ENCODE measurements at regions not wholly inside any gene's neighbourhood (a gene's known extent, or its start where the extent isn't known, plus 50 kb on each side); places are given as distances from the start of the nearest gene placed in this dataset.

DNA sequence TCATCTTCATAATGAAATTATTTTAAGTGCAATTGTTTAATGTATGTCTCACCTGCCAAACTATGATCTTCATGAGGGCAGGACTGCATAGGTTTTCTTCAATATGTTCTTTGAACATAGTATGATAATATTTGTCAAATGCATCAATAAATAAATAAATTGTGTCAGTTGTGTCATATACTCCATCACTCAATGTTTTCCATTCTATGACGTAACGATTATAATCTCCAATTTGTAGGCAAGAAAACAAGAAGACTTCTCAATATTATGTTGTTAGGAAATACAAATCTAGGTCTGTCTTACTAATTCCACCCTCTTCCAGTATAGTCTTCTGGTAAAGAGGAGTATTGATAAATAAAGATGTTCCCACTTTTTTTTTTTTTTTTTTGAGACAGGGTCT, 858.1 kb downstream of the MAFB start:
- DNase-seq (ENCODE audit: low read depth in 3 of 3): no peak

DNA sequence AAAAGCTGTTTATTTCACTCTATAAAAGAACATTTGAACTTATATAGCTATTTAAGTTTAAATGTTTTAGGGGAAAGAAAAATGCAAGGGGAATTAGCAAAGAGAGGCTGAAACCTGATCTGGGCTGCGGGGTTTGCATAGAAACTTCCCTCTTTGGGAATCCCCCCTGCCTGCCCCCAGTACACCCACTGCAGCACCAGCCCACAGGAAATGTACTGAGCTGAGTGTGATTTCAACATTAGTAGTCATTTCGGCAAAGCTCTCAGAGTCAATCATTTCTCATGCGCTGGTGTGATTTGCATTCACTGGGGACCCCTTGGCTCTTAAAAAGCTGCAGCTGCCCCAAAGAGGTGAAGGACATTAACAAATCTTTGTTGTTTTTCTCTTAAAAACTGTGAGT, 859.4 kb downstream of the MAFB start:
- no peak for DNase-seq (ENCODE audit: low read depth in 3 of 3)

DNA sequence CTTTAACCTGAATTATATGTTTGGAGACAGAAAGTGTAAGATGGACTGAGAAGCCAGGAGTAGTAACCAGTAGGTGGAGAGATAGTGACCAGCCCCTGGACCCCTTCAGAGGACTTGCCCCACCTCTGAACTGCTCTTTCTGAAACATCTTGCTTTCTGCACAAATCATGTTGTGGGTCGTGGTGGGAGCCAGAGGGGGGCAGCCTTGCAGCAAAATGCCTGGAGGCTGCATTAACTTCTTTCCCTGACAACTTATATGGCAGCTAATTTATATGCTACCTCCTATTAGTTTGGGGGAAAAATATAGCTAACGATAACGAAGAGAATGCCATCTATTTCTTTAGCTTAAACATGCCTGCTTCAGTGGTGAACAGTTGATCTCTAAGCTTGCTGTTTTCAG, 859.8 kb downstream of the MAFB start:
- DNase-seq (ENCODE audit: low read depth in 3 of 3): no peak

DNA sequence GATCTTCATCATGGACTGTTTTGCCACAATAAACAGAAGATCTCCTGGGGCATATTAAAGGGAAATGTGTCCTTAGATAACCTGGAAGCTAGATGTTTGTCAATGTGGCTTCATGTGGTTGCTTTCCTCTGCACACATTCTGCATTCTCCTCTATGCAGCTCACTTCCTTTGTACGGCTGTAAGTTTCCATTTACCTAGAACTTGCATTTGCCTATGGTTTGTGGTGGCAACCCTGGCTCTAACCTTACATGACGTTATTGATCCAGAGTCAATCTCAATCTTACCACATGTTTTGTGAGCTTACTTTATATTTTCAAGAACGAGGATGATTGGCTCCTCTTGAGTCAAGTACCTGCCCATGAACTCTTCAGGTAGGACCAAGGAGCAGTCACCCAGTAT, 863.1 kb downstream of the MAFB start:
- DNase-seq (ENCODE audit: low read depth in 3 of 3): no peak

DNA sequence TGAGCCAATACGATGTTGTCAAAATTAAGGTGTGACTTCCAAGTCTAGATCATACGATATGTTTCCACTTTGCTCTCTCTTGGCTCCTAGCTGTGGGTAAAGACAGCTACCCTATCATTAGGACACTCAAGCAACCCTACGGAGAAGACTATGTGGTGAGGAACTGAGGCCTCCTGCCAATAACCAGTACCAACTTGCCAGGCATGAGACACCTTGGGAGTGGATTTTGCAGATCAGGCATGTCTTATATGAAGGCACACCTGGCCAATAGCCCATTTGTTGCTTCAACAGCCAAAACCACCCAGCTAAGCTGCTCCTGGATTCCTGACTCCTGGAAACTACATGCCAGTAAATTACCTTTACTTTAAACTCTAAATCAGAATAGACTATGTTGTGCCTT, 863.4 kb downstream of the DHX35 start:
- DNase-seq (ENCODE audit: low read depth in 3 of 3): no peak

- no peak for DNase-seq (ENCODE audit: low read depth in 3 of 3)
Observed at GRCh38 chr20:39823224-39823623, 861.1 kb downstream of the DHX35 start.

DNA sequence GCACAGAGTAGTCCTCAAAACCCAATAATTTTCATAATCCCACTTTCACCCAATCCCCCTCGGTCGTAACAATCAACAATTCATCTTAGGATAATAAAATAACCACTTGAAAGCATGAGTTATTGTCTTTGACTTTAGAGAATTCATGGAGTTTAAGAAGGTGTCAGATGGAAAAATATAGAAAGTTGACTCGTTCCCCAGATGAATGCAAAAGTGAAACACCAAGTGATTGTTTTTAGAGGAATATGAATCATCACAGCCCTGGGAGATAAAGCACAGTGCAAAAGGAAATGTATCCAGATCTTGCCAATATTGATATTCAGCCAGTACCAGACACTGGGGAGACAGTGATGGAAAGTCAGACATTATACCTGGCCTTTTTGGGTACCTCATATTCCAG, 860.5 kb downstream of the DHX35 start:
- DNase-seq (ENCODE audit: low read depth in 3 of 3): no peak

- no peak for DNase-seq (ENCODE audit: low read depth in 3 of 3)
Observed at GRCh38 chr20:39813190-39813829, 851.2 kb downstream of the DHX35 start.

GRCh38 chr20:39812116-39812515, 850.0 kb downstream of the DHX35 start:
- no peak for DNase-seq (ENCODE audit: low read depth in 3 of 3)

GRCh38 chr20:39810309-39810708, 848.2 kb downstream of the DHX35 start:
- DNase-seq (ENCODE audit: low read depth in 3 of 3): no peak

DNA sequence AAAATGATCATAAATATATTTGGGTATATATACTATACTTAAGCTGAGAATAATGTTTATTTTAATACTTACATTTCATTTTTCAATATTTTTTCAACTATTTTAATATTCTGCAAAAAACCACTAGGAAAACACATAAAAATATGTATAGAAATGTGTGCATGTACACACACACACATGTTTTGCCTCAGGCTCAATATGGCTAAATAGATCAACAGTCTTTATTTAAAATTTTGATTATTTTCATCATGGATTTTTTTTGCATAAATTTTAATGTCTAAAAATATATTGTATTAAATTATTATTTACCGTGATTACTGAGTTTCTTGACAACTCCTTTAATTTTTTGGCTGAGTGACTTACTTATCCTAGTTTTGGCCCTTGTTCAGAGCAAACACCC, 846.5 kb downstream of the DHX35 start:
- no peak for DNase-seq (ENCODE audit: low read depth in 3 of 3)

GRCh38 chr20:39800548-39800947, 838.4 kb downstream of the DHX35 start:
- DNase-seq (ENCODE audit: low read depth in 3 of 3): no peak

GRCh38 chr20:39800111-39800510, 838.0 kb downstream of the DHX35 start:
- DNase-seq (ENCODE audit: low read depth in 3 of 3): no peak

DNA sequence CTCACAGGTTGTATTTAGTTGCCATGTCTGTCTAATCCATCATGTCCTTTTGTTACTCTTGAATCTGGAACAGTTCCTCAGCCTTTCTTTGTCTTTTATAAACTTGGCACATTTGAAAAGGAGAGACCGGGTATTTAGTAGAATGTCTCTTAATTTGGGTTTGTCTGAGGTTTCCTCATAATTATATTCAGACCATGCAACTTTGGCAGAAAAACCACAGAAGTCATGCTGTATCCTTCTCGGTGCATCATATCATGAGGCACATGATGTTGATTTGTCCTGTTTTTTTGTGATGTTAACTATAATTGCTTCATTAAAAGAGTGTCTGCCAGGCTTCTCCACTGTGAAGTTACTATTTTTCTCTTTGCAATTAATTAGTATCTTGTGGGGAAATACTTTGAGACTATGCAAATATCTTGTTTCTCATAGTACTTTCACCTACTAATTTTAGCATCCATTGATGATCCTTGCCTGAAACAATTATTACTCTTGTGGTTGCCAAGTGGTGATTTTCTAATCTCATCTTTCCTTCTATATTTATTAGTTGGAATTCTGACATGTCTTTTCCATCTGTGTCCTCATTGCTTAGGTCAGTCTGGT, 837.3 kb downstream of the DHX35 start:
- DNase-seq (ENCODE audit: low read depth in 3 of 3): no peak

DNA sequence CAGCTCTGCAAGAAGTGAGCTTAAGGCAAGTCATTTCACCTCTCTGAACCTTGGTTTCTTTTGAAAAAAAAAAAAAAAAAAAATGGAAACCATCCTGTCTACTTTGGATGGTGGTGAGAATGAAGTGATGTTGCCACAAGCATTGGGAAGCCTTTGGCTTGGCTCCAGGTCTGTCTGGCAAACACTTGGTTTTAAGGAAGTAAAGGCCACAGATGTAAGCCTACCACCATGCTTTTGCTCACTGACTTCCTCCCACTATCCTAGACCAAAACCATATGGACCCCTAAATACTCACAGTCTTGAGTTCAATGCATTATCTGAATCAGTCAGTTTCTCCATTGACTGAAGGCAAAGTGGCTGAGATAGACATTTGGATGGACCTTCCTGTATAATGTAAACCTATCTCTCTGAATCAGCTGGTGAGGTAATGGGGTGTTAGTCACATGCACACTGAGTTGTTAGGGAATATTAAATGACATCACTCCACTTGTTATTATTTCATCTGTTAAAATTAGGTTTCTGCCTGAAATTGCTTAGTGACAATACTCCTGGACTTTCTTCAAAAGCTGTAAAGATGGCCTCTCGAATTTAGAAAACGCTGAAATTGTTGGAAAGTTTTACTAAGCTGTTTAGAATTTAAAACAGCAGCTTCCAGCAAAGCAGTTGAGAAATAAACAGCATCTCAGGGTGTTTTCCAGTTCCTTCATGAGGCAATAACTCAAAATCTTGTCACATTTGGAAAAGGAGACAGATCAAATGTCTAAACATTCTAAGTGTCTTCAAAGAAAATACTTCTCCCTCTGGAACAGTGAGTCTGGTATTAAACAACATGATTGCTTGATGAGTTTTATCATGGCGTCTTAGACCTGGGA, 833.5 kb downstream of the DHX35 start:
- no peak for DNase-seq (ENCODE audit: low read depth in 3 of 3)

DNA sequence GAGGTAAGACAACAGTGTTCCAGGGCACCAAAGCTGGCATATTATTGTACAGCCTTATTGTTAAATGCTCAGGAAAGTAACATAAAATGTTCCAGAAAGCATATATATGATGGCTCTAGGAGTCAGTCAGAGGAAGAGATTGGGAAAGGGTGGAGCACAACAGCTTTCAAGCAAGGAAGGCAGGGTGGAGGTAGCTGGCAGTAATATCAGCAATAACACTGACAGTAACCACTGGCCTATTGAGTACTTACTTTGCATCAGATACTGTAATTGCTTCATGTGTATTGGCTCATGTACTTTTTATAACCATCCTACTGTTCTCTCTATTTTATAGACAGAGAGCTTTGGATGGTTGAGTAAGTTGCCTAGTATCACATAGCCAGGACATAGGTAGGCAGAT, 830.2 kb downstream of the DHX35 start:
- DNase-seq (ENCODE audit: low read depth in 3 of 3): no peak

DNA sequence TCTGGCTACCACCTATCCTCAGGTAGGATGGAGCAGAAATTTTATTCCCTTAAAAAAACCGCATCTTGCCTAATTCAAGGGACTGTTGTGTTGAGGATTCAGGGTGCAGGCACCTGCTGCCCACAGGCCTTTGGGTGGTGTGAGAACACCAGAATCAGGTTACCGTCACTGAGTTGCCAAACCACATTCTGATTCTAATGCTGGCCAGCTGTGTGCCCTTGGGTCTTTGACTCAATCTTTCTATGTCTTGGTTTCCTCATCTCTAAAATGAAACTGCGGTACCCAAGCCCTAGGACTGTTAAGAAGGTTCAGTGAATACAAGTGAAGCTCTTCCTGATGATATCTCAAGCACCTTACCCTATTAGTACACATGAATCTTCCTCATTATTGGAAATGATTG, 827.3 kb downstream of the DHX35 start:
- DNase-seq (ENCODE audit: low read depth in 3 of 3): no peak

GRCh38 chr20:39785252-39785917, 823.2 kb downstream of the DHX35 start:
- no peak for DNase-seq (ENCODE audit: low read depth in 3 of 3)

DNA sequence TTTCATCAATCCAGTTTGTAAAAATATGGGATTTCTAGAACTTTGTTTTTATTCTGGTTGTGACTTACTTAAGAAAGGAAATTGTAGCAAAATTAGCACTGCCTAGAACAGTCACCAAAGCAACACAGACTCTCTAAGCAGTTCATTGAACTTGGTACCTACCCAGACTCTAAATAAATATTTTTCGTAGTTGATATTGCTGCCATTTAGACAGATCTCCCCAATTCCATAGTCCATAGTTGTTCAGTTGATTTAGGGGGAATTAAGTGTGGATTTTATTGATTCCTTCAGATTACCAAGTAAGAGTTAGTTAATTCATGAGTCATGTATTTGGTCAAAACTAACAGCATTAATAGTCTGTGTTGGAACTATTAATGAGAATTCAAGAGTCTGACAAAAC, 822.5 kb downstream of the DHX35 start:
- no peak for DNase-seq (ENCODE audit: low read depth in 3 of 3)

DNA sequence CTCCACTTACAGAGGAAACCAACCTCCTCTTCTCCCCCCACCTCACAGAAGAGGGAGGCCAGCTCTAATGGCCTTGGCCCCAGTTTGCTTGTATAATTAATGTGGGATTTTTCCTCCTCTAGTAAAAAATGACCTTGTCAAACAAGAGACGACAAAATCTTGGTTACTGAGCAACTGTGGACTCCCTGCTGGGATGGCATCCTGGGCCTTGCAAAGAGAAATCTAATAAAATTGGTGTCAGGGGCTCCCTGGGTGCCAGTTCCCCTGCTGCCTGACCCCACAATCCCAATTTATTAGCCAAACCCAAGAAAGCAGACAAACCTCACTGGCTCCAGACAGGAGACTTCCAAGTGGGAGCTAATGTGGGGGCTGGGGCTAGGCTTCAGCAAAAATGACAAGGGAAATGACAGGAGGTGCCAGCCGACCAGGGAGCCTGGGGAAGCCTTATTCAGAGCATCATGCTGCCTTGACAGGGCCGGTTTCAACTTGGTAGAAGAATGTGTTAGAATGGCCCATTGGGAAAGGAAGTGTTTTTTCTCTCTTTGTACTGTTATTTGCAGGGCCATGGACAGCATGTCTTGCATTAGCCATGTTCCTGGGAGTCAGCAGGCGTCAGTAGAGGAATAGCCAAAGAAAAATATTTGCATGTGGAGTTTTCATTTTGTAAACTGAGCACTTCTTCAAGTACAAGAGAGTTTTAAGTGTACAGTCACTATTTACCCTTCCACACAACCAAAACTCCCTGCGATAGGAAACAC, 816.9 kb downstream of the DHX35 start:
- DNase-seq (ENCODE audit: low read depth in 3 of 3): no peak

- no peak for DNase-seq (ENCODE audit: low read depth in 3 of 3)
Observed at GRCh38 chr20:39778431-39778830, 816.3 kb downstream of the DHX35 start.

DNA sequence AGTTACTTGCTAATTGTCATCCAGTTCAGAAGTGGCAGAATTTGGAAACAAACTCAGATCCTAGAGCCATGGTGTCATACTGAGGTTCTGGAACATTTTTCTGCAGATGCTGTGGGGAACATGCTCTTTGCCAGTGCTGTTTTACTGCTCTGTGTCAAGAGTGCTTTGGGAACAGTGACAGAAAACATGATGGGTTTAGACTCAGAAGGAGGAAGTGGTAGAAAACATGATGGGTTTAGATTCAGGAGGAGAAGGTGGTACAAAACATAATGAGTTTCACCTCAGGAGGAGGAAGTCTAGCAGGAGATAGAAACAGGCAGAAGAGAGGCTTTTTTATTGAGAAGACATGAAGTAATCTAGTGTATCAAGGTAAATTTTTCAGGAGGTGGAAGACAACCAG, 815.5 kb downstream of the DHX35 start:
- DNase-seq (ENCODE audit: low read depth in 3 of 3): no peak

All from stimulated activated CD4-positive, alpha-beta T cell treated with anti-CD3 and anti-CD28 coated beads, TNF-alpha, amount 100 ng/mL, for 24 hours (primary cell).